ENCODE measurements at regions not wholly inside any gene's neighbourhood (a gene's known extent, or its start where the extent isn't known, plus 50 kb on each side); places are given as distances from the start of the nearest gene placed in this dataset.

GRCh38 chr5:142408981-142409481 is 84.2 kb upstream of the SPRY4 start:
- peaks cover 2% of the 10 kb centered on the region for H3K27me3 Mint-ChIP-seq
- ATAC-seq (ENCODE audit: low read depth) (no peak), DNase-seq (no peak)
- ChIA-PET CTCF (no interaction called here), POLR2A (interaction anchor here (0.6 kb wide), 1 partner anchor 14 kb away, joined by 6 read pairs; no protein-coding TSS in a partner anchor)
- intact Hi-C loops (cut with micrococcal nuclease), result no loop called here
- no peaks in the 10 kb centered on the region for H3K36me3 Mint-ChIP-seq (ENCODE audit: low read depth)
- TF ChIP-seq, protein P1, sequence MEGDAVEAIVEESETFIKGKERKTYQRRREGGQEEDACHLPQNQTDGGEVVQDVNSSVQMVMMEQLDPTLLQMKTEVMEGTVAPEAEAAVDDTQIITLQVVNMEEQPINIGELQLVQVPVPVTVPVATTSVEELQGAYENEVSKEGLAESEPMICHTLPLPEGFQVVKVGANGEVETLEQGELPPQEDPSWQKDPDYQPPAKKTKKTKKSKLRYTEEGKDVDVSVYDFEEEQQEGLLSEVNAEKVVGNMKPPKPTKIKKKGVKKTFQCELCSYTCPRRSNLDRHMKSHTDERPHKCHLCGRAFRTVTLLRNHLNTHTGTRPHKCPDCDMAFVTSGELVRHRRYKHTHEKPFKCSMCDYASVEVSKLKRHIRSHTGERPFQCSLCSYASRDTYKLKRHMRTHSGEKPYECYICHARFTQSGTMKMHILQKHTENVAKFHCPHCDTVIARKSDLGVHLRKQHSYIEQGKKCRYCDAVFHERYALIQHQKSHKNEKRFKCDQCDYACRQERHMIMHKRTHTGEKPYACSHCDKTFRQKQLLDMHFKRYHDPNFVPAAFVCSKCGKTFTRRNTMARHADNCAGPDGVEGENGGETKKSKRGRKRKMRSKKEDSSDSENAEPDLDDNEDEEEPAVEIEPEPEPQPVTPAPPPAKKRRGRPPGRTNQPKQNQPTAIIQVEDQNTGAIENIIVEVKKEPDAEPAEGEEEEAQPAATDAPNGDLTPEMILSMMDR (IDR thresholded peaks at IDR 0.05), result no peak
- H3K9me3 Mint-ChIP-seq, result no peaks in the 10 kb centered on the region
- no peak overlapping the region for H3K4me3 Mint-ChIP-seq
- no peak overlapping the region for H3K27ac Mint-ChIP-seq
- peaks cover 4% of the 10 kb centered on the region for H3K4me1 Mint-ChIP-seq

DNA sequence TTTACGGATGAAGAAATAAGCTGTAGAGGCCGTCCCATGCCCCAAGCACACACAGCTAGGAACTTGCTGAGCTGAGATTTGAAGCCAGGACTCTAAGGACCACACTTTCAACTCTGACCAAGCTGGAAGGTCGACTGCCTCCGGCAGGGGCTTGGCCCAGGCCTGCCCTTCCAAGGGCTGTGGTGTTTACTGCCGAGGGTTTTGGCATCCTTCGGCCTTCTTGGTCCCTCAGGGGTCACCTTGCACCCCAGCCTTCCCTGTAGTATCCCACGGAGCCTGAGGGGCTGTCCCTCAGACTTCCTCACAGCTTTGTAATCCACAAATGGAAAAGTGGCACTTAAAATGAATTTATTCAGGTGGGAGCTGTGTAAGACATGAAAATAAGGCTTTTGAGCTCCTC is 83.7 kb upstream of the SPRY4 start:
- H3K9me3 Mint-ChIP-seq, result no peaks in the 10 kb centered on the region
- peaks cover 2% of the 10 kb centered on the region for H3K27me3 Mint-ChIP-seq
- no peaks in the 10 kb centered on the region for H3K36me3 Mint-ChIP-seq (ENCODE audit: low read depth)
- ChIA-PET POLR2A (interaction anchor here (0.6 kb wide), 1 partner anchor 14 kb away, joined by 6 read pairs; no protein-coding TSS in a partner anchor), CTCF (no interaction called here)
- peaks cover 9% of the 10 kb centered on the region for H3K4me1 Mint-ChIP-seq
- ATAC-seq (ENCODE audit: low read depth), result no peak
- intact Hi-C loops (cut with micrococcal nuclease), result no loop called here
- DNase-seq, result no peak
- H3K27ac Mint-ChIP-seq, result no peak overlapping the region
- H3K4me3 Mint-ChIP-seq, result no peak overlapping the region
- TF ChIP-seq, protein P1 (IDR thresholded peaks at IDR 0.05), result no peak

- ChIA-PET POLR2A (no interaction called here), CTCF (interaction anchor here (0.7 kb wide), 1 partner anchor 43 kb away, joined by 3 read pairs; no protein-coding TSS in a partner anchor)
- Mint-ChIP-seq H3K9me3 (no peaks in the 10 kb centered on the region), H3K27ac (no peak overlapping the region), H3K27me3 (peaks cover 2% of the 10 kb centered on the region), H3K36me3 (ENCODE audit: low read depth) (no peaks in the 10 kb centered on the region), H3K4me3 (no peak overlapping the region), H3K4me1 (peaks cover 17% of the 10 kb centered on the region)
- no peak for ATAC-seq (ENCODE audit: low read depth)
- TF ChIP-seq, protein P1 (IDR thresholded peaks at IDR 0.05), result no peak
- intact Hi-C loops (cut with micrococcal nuclease), result no loop called here
- DNase-seq, result no peak
Measured at GRCh38 chr5:142405814-142406395, 81.1 kb upstream of the SPRY4 start.

DNA sequence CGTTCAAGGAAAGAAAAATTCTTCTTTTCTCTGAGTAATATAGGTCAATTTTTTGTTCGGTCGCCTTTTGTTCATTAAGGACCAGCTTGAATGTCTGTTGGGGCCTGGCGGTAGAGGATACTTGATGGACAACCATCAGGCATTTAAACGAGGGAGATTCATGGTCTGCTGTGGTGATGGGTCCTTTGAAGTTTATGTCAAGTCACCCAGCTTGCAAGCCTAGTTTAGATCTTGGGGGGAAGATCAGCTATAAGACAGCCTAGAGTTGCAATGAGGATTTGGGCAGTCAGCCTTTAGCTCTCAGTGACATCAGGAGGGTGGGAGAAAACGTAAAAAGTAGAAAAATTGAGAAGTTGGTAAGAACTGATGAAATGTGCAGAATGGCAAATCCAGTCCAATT is 80.2 kb upstream of the SPRY4 start:
- POLR2A ChIA-PET, result no interaction called here
- Mint-ChIP-seq H3K9me3 (no peaks in the 10 kb centered on the region), H3K4me1 (peaks cover 17% of the 10 kb centered on the region), H3K4me3 (no peak overlapping the region), H3K27me3 (peaks cover 2% of the 10 kb centered on the region), H3K27ac (no peak overlapping the region), H3K36me3 (ENCODE audit: low read depth) (no peaks in the 10 kb centered on the region)
- intact Hi-C loops (cut with micrococcal nuclease), result no loop called here
- CTCF ChIA-PET, result no interaction called here
- DNase-seq (no peak), ATAC-seq (ENCODE audit: low read depth) (no peak)
- TF ChIP-seq, protein P1 (IDR thresholded peaks at IDR 0.05), result no peak

- H3K9me3 Mint-ChIP-seq, result no peaks in the 10 kb centered on the region
- ATAC-seq (ENCODE audit: low read depth), result no peak
- H3K27me3 Mint-ChIP-seq, result peaks cover 2% of the 10 kb centered on the region
- no peak overlapping the region for H3K4me3 Mint-ChIP-seq
- no peaks in the 10 kb centered on the region for H3K36me3 Mint-ChIP-seq (ENCODE audit: low read depth)
- no peak for DNase-seq
- ChIA-PET CTCF (no interaction called here), POLR2A (no interaction called here)
- TF ChIP-seq, protein P1 (IDR thresholded peaks at IDR 0.05), result no peak
- intact Hi-C loops (cut with micrococcal nuclease), result no loop called here
- peaks cover 17% of the 10 kb centered on the region for H3K4me1 Mint-ChIP-seq
- H3K27ac Mint-ChIP-seq, result no peak overlapping the region
Measured at GRCh38 chr5:142404046-142404477, 79.2 kb upstream of the SPRY4 start.

Measured in activated B cell treated with CpG ODN at 0.5 μM for 24 hours (primary cell).